ENCODE measurements at regions not wholly inside any gene's neighbourhood (a gene's known extent, or its start where the extent isn't known, plus 50 kb on each side); places are given as distances from the start of the nearest gene placed in this dataset.

- TF ChIP-seq NR2F2 (IDR thresholded peaks at IDR 0.05) (no peak), FOXA2 (IDR thresholded peaks at IDR 0.05) (no peak), TAF1 (conservative IDR thresholded peaks at IDR 0.05) (no peak), RAD21 (IDR thresholded peaks at IDR 0.05) (no peak), YY1 (IDR thresholded peaks at IDR 0.05) (no peak), GABPA (IDR thresholded peaks at IDR 0.05 in 1 of 2, conservative IDR thresholded peaks at IDR 0.05 in 1 of 2) (no peak), HNF4A (conservative IDR thresholded peaks at IDR 0.05) (no peak), HNF4G (IDR thresholded peaks at IDR 0.05) (no peak), FOXA1 (IDR thresholded peaks at IDR 0.05) (no peak), RXRA (IDR thresholded peaks at IDR 0.05) (no peak), REST (IDR thresholded peaks at IDR 0.05) (no peak), MAX (IDR thresholded peaks at IDR 0.05) (no peak)
- TF ChIP-seq, protein P1, sequence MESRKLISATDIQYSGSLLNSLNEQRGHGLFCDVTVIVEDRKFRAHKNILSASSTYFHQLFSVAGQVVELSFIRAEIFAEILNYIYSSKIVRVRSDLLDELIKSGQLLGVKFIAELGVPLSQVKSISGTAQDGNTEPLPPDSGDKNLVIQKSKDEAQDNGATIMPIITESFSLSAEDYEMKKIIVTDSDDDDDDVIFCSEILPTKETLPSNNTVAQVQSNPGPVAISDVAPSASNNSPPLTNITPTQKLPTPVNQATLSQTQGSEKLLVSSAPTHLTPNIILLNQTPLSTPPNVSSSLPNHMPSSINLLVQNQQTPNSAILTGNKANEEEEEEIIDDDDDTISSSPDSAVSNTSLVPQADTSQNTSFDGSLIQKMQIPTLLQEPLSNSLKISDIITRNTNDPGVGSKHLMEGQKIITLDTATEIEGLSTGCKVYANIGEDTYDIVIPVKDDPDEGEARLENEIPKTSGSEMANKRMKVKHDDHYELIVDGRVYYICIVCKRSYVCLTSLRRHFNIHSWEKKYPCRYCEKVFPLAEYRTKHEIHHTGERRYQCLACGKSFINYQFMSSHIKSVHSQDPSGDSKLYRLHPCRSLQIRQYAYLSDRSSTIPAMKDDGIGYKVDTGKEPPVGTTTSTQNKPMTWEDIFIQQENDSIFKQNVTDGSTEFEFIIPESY (IDR thresholded peaks at IDR 0.05) = no peak
- TF ChIP-seq, protein P2, sequence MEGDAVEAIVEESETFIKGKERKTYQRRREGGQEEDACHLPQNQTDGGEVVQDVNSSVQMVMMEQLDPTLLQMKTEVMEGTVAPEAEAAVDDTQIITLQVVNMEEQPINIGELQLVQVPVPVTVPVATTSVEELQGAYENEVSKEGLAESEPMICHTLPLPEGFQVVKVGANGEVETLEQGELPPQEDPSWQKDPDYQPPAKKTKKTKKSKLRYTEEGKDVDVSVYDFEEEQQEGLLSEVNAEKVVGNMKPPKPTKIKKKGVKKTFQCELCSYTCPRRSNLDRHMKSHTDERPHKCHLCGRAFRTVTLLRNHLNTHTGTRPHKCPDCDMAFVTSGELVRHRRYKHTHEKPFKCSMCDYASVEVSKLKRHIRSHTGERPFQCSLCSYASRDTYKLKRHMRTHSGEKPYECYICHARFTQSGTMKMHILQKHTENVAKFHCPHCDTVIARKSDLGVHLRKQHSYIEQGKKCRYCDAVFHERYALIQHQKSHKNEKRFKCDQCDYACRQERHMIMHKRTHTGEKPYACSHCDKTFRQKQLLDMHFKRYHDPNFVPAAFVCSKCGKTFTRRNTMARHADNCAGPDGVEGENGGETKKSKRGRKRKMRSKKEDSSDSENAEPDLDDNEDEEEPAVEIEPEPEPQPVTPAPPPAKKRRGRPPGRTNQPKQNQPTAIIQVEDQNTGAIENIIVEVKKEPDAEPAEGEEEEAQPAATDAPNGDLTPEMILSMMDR (IDR thresholded peaks at IDR 0.05; ENCODE audit: low read depth, low read length, missing input control) = no peak
- TF ChIP-seq, protein P3, sequence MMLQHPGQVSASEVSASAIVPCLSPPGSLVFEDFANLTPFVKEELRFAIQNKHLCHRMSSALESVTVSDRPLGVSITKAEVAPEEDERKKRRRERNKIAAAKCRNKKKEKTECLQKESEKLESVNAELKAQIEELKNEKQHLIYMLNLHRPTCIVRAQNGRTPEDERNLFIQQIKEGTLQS (IDR thresholded peaks at IDR 0.05) = no peak
- H3K27ac ChIP-seq (ENCODE audit: low read depth in 1 of 2, low read length in 2 of 2) = no peak overlapping the region
- no peaks in the 10 kb centered on the region for H3K36me3 ChIP-seq (ENCODE audit: control insufficient read depth in 4 of 4, insufficient read depth in 3 of 4, low read depth in 1 of 4, low read length in 3 of 4)
- no peak for DNase-seq (ENCODE audit: low spot score)
- H3K9me3 ChIP-seq (ENCODE audit: control insufficient read depth in 4 of 4, low read length in 3 of 4) = no peaks in the 10 kb centered on the region
- H3K9ac ChIP-seq (ENCODE audit: low read depth in 1 of 2, low read length in 2 of 2) = no peak overlapping the region
- H3K4me3 ChIP-seq (ENCODE audit: low read depth in 1 of 3, low read length in 3 of 3) = no peak overlapping the region
- H3K27me3 ChIP-seq (ENCODE audit: control insufficient read depth in 4 of 4, insufficient read depth in 4 of 4, low read length in 3 of 4) = no peaks in the 10 kb centered on the region
- H3K4me1 ChIP-seq (ENCODE audit: control insufficient read depth in 4 of 4, insufficient read depth in 4 of 4, low read length in 3 of 4) = no peaks in the 10 kb centered on the region
Observed at GRCh38 chr4:158013858-158014257, 159.0 kb downstream of the GASK1B start.

- DNase-seq (ENCODE audit: low spot score) = no peak
- 77% methylated on average over 5 of the region's 5 CpGs for WGBS
- Histone ChIP-seq H3K36me3 (ENCODE audit: control insufficient read depth in 4 of 4, insufficient read depth in 3 of 4, low read depth in 1 of 4, low read length in 3 of 4) (no peaks in the 10 kb centered on the region), H3K4me1 (ENCODE audit: control insufficient read depth in 4 of 4, insufficient read depth in 4 of 4, low read length in 3 of 4) (no peaks in the 10 kb centered on the region), H3K27me3 (ENCODE audit: control insufficient read depth in 4 of 4, insufficient read depth in 4 of 4, low read length in 3 of 4) (no peaks in the 10 kb centered on the region), H3K9me3 (ENCODE audit: control insufficient read depth in 4 of 4, low read length in 3 of 4) (no peaks in the 10 kb centered on the region), H3K9ac (ENCODE audit: low read depth in 1 of 2, low read length in 2 of 2) (no peak overlapping the region), H3K4me3 (ENCODE audit: low read depth in 1 of 3, low read length in 3 of 3) (no peak overlapping the region), H3K27ac (ENCODE audit: low read depth in 1 of 2, low read length in 2 of 2) (no peak overlapping the region)
- TF ChIP-seq, protein P2 (IDR thresholded peaks at IDR 0.05; ENCODE audit: low read depth, low read length, missing input control) = no peak
- TF ChIP-seq EGR1 (IDR thresholded peaks at IDR 0.05; ENCODE audit: low read depth in 2 of 2) = no peak
- TF ChIP-seq FOXA1 (IDR thresholded peaks at IDR 0.05) = no peak
- TF ChIP-seq HNF4G (IDR thresholded peaks at IDR 0.05) = no peak
Observed at GRCh38 chr4:158010361-158010760, 162.5 kb downstream of the GASK1B start.
